Heart left ventricle (tissue), 13 donors: ENCODE measurements at regions not wholly inside any gene's neighbourhood (a gene's known extent, or its start where the extent isn't known, plus 50 kb on each side); places are given as distances from the start of the nearest gene placed in this dataset.

ENCODE experiments used
- POLR2A ChIP-seq, 2 donors: fragments of 450-650 bp; IDR thresholded peaks; one replicate each; pipeline ENCODE4 v1.6.1; 2017; ENCODE audit warnings: antibody characterized with exemption in 2 of 2, mild to moderate bottlenecking in 2 of 2, moderate library complexity in 2 of 2
- TF ChIP-seq, protein P1 (sequence below), 12 donors: fragments of 200-600 bp; sonication (generic) in 4 of 12; IDR thresholded peaks; one replicate each; pipeline versions ENCODE4 v1.5.0 to v1.8.0; 2018 to 2022; ENCODE audit warnings: antibody characterized with exemption in 12 of 12, mild to moderate bottlenecking in 5 of 12
- donor health status: ischemic (EF 13 %, LVEDD 7.1; RV severe dilation, severe dysfunction).
- donor health status: DM: no; HTN: yes; CAD: no.
- donor health status: DM: no; HTN: no; CAD: no.
- donor health status: ischemic (EF 25% LVEDD 6.9; RV normal size, moderate dysfunction).
- donor health status: ischemic (EF 25% LVEDD 5.7; RV mildly dilated, moderate dysfunction).
- donor health status: ischemic (EF 35%, LVEDD 5.7; RV mildly dilated, moderate dysfunction).
- donor health status: nonischemic (EF 11% LVEDD 7.7; RV severe dilation, severe dysfunction).
- donor health status: DM: yes; HTN: yes; CAD: no.
- donor health status: PGD.
- donor health status: ischemic (EF 29% LVEDD 5.4; RV normal size, mild dysfunction).
- donor health status: nonischemic (EF 23%, LVEDD 6.1; RV moderate dilation, normal function).

DNA sequence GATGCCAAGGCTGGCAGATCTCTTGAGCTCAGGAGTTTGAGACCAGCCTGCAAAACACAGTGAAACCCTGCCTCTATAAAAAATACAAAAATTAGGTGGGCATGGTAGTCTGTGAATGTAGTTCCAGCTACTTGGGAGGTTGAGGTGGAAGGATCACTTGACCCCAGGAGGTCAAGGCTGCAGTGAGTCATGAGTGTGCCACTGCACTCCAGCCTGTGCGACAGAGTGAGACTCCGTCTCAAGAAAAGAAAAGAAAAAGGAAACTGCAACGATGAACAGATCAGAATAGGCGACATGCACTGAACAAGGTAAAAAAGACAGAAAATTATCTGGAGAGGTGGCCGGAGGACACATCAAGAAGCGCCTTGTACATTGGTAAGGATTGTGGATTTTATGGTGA, 273.7 kb upstream of the AMIGO2 start:
- TF ChIP-seq, protein P1, sequence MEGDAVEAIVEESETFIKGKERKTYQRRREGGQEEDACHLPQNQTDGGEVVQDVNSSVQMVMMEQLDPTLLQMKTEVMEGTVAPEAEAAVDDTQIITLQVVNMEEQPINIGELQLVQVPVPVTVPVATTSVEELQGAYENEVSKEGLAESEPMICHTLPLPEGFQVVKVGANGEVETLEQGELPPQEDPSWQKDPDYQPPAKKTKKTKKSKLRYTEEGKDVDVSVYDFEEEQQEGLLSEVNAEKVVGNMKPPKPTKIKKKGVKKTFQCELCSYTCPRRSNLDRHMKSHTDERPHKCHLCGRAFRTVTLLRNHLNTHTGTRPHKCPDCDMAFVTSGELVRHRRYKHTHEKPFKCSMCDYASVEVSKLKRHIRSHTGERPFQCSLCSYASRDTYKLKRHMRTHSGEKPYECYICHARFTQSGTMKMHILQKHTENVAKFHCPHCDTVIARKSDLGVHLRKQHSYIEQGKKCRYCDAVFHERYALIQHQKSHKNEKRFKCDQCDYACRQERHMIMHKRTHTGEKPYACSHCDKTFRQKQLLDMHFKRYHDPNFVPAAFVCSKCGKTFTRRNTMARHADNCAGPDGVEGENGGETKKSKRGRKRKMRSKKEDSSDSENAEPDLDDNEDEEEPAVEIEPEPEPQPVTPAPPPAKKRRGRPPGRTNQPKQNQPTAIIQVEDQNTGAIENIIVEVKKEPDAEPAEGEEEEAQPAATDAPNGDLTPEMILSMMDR (IDR thresholded peaks at IDR 0.05), result no peak
- no peak for TF ChIP-seq POLR2A (IDR thresholded peaks at IDR 0.05)
